22Rv1 (cell line): ENCODE measurements at regions not wholly inside any gene's neighbourhood (a gene's known extent, or its start where the extent isn't known, plus 50 kb on each side); places are given as distances from the start of the nearest gene placed in this dataset.

Experiments
- H3K27ac ChIP-seq: fragments of 450-650 bp; 2 replicates; pipeline ENCODE4 v1.5.1; 2017
- ZFX ChIP-seq: fragments of 450-650 bp; IDR thresholded peaks from 2 replicates; pipeline ENCODE4 v1.6.1; 2017; ENCODE audit warnings: antibody characterized with exemption, borderline replicate concordance
- TF ChIP-seq, protein P1 (sequence below): fragments of 450-650 bp; IDR thresholded peaks from 2 replicates; pipeline ENCODE4 v1.5.1; 2017; ENCODE audit warnings: mild to moderate bottlenecking

DNA sequence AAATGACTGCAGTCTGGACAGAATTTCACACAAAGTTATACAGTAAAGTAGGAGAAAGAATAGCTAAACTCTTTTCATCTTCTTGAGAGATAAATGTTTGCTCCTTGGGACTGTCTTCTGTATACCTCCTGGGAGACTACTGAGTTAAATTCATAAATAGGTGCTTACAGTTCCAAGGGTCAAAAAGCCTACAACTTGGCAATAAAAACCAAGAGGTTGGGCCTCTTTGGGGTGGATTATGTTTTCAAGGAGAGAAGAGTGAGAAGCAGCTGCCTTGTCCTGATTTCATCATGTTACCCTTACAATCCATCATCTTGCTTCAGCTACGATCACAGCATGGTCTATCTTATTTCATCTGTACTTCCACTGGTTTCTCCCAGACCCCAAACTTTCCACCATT is 213.2 kb upstream of the RPS23 start:
- no peak for TF ChIP-seq ZFX
- TF ChIP-seq, protein P1, sequence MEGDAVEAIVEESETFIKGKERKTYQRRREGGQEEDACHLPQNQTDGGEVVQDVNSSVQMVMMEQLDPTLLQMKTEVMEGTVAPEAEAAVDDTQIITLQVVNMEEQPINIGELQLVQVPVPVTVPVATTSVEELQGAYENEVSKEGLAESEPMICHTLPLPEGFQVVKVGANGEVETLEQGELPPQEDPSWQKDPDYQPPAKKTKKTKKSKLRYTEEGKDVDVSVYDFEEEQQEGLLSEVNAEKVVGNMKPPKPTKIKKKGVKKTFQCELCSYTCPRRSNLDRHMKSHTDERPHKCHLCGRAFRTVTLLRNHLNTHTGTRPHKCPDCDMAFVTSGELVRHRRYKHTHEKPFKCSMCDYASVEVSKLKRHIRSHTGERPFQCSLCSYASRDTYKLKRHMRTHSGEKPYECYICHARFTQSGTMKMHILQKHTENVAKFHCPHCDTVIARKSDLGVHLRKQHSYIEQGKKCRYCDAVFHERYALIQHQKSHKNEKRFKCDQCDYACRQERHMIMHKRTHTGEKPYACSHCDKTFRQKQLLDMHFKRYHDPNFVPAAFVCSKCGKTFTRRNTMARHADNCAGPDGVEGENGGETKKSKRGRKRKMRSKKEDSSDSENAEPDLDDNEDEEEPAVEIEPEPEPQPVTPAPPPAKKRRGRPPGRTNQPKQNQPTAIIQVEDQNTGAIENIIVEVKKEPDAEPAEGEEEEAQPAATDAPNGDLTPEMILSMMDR: no peak
- H3K27ac ChIP-seq: no peak overlapping the region

DNA sequence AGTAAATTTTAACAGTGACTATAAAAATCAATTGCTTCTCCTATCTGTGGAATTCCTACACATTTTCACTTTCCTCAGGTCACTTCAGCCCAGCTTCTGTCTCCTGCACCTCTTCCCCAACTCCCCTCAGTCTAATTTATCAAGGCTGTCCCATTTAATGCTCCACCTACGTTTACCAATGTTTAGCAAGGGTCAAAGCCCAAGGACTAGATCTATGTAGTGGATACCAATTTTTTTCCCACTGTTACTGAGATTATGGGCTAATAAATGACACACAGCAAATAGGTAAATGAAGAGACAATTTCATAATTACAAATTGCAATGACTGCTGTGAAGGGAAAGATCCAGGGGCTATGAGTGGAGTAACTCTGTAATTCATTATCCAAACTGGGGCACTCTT is 211.5 kb upstream of the RPS23 start:
- H3K27ac ChIP-seq: no peak overlapping the region
- TF ChIP-seq, protein P1: no peak
- no peak for TF ChIP-seq ZFX

DNA sequence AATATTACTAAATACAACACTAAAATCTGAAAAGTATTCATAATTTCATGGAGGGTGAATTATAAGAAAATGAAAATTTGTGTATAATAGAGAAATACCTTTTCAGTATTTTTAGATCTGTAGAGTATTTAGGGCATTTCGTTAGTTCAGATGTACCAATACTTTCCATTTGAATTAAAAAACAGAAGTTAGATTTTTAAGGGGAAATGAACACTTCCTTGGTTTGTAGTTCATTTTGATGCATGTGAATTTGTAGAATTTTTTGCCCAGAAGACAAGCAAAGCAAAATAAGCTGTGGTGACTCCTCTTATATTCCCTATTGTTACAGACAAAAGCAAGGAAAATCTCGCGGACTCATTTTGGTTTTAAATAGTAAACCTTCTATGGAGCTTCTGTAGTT is 209.0 kb upstream of the RPS23 start:
- TF ChIP-seq, protein P1: no peak
- TF ChIP-seq ZFX: no peak
- no peak overlapping the region for H3K27ac ChIP-seq

DNA sequence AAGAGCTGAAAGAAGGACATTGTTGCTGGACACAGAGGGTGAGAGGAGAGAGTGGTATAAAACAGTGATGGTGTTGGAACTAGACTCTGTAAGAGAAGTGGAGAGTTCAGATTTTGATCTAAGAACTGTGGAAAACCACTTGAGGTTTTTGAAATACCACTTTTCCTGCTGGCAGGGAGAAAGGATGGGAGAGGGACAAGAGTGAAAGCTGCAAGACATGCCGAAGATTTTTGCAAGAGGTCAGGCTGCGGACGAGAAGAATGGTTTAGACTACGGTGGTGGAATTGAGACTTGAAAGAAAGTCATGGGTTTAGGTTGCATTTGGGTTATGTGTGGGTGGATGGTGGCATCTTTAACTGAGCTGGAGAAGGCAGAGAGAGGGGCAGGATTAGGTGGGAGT is 202.2 kb upstream of the RPS23 start:
- no peak for TF ChIP-seq ZFX
- TF ChIP-seq, protein P1: no peak
- no peak overlapping the region for H3K27ac ChIP-seq

DNA sequence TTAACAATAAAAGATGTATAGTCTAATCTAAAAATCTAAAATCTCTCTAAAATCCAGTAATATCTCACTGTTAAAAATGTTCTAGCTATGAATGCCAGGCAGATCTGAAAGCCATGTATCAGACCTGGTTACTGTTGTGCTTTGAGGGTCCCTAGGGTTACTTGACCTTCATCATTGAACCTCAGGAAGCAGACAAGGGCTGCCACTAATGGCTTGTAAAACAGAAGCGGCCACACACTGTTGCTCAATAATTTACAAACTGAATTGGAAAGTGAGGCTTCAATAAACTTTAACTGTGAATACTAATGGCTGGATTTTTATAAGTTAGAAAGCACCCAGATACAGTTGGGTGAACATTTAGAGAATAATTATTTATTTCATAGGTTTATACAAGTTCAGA is 198.0 kb upstream of the RPS23 start:
- H3K27ac ChIP-seq: no peak overlapping the region
- no peak for TF ChIP-seq ZFX
- TF ChIP-seq, protein P1: no peak

DNA sequence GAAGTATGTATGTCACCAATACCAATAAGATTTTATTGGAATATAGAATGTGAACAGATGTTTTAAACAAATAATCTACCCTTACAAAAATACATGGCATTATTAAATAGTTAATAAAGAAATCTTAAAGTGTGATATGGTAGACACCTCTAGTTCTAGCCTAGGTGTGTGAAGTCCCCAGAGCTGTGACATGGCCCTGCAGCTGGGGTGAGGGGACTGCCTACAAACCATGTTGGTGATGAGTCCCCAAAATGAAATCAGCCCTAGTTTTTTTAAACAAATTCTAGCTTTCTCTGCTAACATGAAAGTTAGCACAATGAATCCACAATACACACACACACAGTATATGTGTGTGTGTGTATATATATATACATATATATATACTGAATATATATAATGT is 195.1 kb upstream of the RPS23 start:
- H3K27ac ChIP-seq: no peak overlapping the region
- TF ChIP-seq ZFX: no peak
- TF ChIP-seq, protein P1: no peak

DNA sequence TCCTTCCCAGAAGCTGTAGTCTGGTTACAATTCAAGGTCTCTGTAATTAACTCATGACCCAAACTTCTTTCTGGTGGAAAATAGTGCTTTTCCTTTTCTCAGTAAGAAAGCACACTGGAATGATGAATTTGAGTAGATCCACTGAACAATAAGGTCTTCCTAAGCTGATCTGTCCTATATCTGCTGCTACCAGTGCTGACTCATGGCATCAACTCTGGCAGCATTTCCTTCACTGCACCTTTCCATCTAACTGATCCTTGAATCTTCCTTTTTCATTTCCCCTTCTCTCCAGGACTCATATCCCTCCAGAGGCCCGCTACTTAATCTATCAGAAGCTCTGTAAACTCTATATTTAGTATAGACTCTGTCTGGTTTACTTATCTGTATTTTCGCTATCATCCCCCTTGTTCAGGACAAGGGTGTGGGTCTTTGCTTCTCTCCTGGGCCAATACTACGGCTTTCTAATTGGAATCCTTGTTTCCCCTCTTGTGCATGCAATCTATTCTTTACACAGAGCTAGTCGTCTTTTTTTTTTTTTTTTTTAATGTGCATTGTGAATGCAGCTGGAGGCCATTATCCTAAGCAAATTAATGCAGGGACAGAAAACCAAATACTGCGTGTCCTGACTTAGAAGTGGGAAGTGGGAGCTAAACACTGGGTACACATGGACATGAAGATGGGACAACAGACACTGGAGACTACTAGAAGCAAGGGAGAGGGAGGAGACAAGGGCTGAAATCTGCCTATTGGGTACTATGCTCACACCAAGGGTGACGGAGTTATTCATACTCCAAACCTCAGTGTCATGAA is 192.2 kb upstream of the RPS23 start:
- H3K27ac ChIP-seq: no peak overlapping the region
- TF ChIP-seq, protein P1: no peak
- no peak for TF ChIP-seq ZFX
